ENCODE measurements at regions not wholly inside any gene's neighbourhood (a gene's known extent, or its start where the extent isn't known, plus 50 kb on each side); places are given as distances from the start of the nearest gene placed in this dataset.
"Not testable (repeated sequence)": the region's sequence is repeated elsewhere in the genome, so short reads cannot be mapped to it uniquely, and the experiment has no call there.

DNA sequence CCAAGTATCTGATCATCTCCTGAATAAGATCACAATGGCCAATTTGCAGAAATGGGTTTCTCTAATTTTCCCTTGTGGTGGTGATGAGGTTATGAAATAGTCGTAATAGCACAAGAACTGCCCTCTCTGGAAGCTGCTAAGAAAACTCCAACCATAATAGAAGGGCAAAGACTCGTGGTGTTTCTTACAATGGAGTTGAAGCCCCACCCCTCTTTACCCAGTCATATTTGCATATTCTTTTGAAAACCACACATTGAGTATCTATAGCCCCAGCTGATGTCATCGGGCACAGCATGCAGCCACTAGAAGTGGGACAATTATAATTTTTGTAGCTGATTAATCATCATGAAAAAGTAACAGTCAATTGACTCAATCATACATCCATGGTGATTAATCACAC is 452.1 kb upstream of the POU3F2 start:
- DNase-seq (ENCODE audit: extremely low read depth in 1 of 2, low read depth in 1 of 2): no peak

DNA sequence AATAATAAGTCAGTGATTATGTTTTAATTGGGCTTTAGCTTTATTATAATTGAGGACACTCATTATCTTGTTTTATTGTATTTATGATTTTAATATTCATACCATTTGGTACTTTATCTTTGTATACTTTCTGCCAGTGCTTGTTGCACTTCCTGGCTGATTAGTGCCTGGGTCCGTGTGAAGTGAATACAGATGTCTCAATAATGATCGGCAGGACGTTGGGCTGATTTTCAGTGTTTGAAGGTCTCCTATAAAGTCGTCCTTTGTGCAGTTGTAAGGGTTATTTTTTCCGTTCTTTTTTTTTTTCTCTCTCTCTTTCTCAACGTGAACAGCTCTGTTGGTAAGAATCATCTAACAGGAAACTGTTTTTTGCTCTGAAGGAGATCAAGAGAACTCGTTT is 450.0 kb upstream of the POU3F2 start:
- no peak for DNase-seq (ENCODE audit: extremely low read depth in 1 of 2, low read depth in 1 of 2)

DNA sequence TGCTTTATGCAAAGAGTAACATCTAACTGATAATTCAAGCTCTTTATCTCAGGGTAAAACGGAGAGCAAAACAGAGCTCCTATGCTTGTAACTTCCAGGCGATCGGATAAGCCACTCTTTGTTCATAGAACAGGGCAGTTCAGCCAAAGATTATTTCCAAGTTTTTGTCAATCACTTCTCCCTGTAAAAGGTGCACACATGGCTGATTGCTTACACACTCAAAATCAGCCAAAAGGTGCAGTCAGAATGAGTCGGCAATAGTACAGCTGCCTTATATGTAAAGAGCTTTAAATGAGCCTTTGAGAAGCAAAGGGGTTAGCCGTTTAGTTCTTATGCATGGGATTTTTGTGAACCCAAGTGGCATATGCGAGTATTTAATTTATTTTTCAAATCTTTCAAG is 449.6 kb upstream of the POU3F2 start:
- no peak for DNase-seq (ENCODE audit: extremely low read depth in 1 of 2, low read depth in 1 of 2)

DNA sequence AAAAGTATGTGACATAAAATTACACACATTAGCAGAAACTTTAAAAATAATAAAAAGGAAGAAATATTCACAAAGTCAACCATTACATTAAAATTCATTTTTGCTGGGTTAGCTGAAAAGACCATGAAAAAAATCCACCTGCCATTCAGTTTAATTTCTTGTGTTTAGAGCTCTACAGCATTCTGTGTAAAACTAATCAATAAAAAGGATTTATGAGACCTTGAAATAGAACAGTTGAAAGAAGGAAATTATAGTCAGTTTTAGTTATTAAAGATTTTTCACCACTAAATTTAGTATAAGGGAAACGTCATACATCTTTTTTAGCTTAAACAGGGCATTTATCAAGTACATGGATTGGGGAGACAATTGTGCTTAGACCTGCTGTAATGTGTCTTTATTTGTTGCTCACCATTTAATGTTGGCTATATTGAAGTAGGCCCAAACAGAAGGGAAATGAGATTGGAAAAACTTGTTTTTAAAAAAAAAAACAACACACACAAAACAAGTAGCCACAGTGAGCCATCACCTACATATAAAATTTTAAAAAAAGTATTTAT is 438.7 kb upstream of the POU3F2 start:
- DNase-seq (ENCODE audit: extremely low read depth in 1 of 2, low read depth in 1 of 2): no peak

DNA sequence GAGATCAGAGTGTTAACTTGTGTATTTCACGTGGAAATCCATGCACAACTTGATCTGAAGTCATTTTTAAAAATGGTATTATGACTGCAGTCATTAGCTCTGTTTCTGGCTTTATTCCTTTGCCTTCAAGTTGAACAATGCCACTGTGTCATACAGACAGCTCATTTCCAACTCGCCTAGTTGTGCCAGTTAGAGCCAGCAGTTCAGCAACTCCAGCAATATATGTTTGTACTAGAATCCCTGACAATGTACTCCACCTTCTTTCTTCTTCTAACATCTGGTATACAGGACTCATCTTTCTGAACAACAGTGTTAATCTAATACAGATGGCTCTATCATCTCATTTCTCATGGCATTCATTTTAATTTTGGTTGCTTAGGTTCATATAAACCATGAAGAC is 418.3 kb upstream of the POU3F2 start:
- no peak for DNase-seq (ENCODE audit: extremely low read depth in 1 of 2, low read depth in 1 of 2)

DNA sequence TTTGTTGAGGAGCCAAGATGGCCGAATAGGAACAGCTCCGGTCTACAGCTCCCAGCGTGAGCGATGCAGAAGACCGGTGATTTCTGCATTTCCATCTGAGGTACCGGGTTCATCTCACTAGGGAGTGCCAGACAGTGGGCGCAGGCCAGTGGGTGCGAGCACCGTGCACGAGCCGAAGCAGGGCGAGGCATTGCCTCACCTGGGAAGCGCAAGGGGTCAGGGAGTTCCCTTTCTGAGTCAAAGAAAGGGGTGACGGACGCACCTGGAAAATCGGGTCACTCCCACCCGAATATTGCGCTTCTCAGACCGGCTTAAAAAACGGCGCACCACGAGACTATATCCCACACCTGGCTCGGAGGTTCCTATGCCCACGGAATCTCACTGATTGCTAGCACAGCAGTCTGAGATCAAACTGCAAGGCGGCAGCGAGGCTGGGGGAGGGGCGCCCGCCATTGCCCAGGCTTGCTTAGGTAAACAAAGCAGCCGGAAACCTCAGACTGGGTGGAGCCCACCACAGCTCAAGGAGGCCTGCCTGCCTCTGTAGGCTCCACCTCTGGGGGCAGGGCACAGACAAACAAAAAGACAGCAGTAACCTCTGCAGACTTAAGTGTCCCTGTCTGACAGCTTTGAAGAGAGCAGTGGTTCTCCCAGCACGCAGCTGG is 417.7 kb upstream of the POU3F2 start:
- DNase-seq (ENCODE audit: extremely low read depth in 1 of 2, low read depth in 1 of 2): not testable (repeated sequence)

DNA sequence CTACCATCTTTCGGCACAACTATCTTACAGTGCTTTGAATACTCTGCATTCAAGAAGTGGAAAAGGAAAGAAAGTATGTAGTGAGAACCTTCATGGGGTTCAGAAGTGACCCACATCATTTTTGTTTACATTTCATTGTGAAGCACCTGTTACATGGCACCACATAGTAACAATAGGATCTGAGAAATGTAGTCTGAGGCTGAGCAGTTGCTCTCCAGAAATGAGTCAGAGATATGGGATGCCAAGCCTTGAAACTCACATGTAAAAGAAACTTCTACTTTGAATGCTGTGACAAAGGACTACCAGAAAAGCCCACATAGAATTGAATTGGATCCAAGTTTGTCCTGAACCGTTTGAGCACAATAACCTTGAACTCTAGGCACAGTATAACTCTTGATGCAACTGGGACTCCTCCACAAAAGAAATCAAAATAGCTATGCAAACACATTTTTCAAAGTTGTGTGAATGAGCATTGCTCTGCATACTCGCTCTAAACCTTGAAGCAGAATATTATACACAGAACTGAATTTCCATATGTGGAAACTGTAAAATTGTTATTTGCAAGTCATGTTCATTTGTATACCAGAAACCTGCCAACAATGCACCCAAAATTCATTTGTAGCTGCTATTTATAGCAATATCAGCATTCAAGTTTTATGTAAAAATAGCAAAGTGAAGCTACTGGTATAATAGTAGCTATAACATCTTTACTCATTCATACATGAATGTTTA is 400.9 kb upstream of the POU3F2 start:
- DNase-seq (ENCODE audit: extremely low read depth in 1 of 2, low read depth in 1 of 2): no peak

DNA sequence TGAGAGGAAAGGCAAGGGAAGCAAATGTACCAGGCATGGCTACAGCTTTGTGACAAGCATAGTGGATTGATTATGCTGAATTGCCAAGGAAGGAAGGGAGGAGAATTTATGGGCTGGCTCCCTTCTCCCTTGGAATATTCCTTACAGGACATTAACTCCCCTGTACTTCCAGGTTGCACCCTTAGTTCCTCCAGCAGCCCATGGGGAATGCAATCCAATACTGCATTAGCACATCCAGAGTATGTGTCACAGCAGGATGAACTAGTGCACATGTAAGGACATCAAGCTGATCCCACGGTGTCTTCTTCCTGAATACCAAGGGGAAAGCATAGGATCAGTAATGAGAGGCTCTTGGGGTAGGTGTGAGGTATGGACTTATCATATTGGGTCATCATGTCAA is 390.7 kb upstream of the POU3F2 start:
- no peak for DNase-seq (ENCODE audit: extremely low read depth in 1 of 2, low read depth in 1 of 2)

DNA sequence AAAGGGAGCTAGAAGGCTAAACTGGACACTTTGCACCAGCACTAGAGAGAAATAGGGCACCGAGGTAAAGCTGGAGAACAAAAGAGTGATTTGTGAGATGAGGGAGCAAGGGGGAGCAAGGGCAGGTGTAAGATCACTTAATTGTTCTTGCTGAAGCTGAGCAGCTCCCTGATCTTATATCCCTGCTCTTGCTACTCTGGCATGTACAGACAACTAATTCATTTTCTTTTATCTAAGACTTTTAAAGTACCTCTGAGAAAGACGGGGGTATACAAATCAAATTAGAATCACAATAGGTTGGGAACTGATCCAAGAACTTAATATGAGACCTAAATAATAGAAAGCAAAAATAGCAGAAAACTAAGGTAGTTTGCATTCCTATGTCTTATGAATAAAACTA is 381.7 kb upstream of the POU3F2 start:
- DNase-seq (ENCODE audit: extremely low read depth in 1 of 2, low read depth in 1 of 2): no peak

DNA sequence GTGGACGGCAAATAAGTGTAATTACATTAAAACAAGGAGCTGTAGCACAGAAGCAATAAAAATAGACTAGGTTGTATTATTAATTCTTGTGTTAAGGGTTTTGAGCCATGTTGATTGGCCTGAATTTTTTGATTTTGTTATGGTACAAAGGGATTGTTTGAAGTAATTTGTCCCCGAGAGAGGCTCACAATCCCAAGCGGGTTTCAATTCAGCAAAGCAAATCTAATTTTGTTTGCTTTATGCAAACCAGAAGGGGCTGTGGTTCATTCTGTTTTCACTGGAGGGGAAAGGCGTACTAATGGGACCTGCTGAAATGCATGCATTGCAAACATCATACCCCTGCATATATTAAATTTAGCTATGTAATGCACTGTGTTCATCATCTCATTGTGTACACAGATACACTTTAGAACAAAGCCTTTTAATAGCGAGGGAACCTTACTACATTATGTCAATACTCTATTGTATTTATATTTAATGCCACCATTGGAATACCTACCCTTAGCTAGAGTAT is 379.5 kb upstream of the POU3F2 start:
- no peak for DNase-seq (ENCODE audit: extremely low read depth in 1 of 2, low read depth in 1 of 2)

DNA sequence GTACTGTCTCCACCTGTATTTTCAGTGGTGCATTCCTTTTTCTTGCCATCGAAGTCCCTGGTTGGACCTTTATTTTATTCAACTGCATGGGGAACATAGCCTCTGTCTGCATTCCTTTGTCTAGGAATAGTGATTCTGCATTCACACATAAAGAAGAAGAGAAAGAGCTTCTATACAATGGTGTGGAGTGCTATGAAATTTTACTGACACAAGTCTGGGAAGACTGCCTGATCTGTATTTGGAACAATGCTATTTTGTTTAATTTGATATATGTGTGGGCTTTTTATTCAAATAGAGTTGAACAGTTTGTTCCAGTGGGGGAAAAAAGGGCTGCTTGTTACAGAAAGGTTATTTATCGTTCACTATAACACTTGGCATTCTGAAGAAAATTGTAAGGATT is 375.7 kb upstream of the POU3F2 start:
- DNase-seq (ENCODE audit: extremely low read depth in 1 of 2, low read depth in 1 of 2): no peak

DNA sequence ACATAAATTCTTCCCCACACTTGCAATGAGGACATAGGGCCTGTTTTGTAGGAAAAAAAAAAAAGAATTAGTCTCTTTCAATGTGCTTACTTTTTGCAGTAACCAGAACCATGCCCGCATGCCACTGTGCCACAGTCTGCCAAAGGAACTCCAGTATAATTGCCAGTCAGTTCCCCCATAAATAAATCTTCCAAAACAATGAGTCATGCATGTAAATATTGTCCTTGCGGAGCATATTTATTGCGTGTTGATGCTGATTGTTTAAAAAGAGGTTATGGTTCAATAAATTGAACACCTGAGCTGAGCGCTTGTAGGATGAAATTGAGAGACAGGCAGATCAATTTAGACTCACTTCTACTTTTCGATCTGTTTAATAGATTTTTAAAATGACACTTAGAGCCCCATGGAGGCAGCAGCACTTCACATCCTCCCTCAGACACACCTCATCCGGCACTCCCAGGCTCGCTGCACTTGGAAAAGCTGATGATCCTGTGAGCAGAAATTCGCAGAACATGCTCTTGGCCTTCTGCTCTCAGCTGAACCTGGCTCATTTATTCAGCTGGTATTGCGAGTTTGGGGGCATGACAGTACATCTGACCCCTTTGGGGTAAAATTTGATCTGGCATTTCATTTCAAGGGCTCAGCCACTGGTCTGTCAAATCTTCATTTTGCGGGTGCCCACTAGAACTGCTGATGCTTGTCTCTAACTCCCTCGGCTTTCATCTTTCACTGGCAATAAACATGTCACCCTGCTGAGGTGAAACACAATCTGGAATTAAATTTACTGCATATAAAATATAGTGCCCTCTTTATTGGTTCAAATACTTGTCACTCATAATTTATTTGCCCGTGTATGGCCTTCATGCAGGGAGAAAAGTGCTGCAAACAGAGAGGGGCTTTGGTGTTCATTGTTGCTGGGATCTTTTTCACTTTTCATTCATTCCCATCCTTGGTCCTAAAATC is 371.1 kb upstream of the POU3F2 start:
- no peak for DNase-seq (ENCODE audit: extremely low read depth in 1 of 2, low read depth in 1 of 2)

DNA sequence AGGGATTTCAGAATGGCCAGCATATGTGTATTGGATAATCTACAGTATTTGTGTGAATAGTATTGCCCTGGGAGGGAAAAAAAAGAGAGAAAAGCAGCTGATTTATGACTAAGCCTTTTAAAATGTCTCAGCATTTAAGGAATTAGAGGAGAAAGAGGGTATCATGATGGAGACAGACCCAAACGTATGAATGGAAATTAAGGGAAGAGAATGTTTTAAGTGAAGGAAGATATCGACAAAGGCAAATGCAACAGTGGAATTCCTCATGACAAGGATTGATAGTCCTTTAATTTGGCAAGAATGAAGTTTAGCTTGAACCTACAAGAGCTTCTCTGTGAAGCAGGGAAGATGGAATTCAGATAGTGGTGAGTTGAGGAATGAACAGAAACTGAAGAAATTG is 367.3 kb upstream of the POU3F2 start:
- no peak for DNase-seq (ENCODE audit: extremely low read depth in 1 of 2, low read depth in 1 of 2)

DNA sequence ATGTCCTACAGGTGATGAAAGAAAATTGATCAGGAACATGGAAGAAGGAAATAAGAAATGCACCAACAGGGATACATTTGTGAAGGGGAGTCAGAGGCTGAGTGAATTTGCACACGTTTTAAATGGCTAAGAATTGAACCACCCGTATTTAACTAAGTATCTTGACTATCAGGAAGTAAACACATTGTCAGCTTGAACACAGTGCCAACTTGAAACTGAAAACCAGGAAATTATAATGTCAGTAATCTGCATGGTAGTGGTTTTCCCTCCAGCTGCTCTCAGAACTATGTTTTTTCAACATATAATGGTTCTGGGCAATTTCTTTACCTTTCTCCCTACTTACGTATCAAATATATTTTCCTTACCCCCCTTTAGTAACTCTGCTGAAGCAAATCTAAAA is 366.5 kb upstream of the POU3F2 start:
- no peak for DNase-seq (ENCODE audit: extremely low read depth in 1 of 2, low read depth in 1 of 2)

DNA sequence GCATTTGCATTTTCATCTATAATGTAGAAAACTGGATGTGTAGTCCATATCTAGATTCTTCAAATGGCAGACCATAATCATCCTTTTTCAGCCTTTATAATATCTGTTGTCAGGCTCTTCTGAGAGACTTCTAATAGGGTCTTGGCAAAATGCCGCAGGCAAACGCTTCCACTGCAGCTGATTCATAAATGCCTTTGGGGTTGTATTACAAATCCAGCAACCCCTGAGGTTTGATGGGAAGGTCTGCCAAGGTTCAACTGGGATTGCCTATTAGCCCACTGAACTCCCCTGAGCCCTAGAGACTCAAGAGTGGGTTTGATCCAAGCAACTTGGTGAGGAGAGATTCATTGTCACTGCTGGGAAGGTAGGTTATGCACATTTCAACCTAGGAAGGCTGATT is 365.2 kb upstream of the POU3F2 start:
- DNase-seq (ENCODE audit: extremely low read depth in 1 of 2, low read depth in 1 of 2): no peak

DNA sequence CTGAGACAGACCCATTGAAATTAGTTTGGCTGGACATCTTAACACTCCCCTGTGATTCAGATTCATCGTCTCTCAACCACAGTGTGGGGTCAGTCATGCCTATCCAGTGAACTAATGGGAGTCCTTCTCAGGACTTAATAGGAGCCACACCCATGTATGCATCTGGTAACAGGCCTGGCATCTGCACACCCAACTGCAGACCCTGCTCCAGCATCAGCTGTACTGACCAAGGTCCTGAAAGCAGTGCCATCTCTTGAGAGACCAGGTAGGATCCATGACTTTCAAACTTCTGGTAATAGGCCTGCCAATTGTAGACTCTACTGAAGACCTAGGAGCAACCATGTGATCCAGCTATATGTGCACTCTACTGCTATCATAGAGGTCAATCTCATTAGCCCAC is 363.6 kb upstream of the POU3F2 start:
- no peak for DNase-seq (ENCODE audit: extremely low read depth in 1 of 2, low read depth in 1 of 2)

DNA sequence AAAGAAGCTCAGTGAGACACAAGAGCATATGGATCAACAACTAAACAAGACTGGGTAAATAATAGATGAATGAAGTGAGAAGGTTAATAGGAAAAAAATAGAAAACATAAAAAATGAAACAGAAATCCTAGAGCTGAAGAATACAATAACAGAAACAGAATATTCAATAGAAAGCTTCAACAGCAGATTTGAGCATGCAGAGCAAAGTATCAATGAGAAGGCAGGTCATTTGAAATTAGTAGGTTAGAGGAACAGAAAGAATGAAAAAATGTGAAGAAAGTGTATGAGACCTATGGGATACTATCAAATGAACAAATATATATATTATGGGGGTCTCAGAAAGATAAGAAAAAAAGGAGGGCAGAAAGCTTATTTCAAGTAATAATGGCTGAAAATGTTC is 362.9 kb upstream of the POU3F2 start:
- DNase-seq (ENCODE audit: extremely low read depth in 1 of 2, low read depth in 1 of 2): no peak

DNA sequence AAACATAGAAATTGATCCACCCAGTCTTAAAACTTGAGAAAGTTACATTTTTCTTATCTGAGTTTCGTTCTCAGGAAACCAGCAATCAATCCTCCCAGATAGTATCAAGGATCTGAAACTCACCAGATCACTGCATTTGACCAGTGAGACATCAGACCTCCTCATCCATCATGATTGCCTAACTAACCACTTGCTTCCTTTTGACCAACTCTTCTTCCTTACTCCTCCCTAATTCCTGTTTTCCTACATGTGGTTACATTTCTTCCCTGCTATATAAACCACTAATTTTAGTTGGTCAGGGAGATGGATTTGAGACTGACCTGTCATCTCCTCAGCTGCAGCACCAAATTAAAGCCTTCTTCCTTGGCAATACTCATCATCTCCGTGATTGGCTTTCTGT is 357.1 kb upstream of the POU3F2 start:
- no peak for DNase-seq (ENCODE audit: extremely low read depth in 1 of 2, low read depth in 1 of 2)

DNA sequence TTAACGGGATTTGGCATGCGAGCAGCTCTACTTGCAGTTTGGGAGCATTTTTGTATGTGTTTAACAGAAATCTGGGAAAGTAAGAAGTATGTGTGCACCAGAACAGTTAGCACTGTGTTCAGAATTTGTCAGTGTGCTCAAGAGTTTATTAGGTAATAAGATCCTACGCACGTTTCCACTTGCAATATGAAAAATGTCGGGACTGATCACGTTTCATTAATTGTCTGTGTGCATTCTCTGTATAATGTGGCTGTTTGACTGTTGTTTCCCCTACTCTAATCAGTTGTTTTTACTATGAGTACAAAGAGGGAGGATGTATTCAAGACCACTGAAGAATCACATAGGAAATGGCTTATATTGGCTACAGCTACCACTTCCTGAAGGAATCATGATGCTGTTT is 349.7 kb upstream of the POU3F2 start:
- DNase-seq (ENCODE audit: extremely low read depth in 1 of 2, low read depth in 1 of 2): no peak

DNA sequence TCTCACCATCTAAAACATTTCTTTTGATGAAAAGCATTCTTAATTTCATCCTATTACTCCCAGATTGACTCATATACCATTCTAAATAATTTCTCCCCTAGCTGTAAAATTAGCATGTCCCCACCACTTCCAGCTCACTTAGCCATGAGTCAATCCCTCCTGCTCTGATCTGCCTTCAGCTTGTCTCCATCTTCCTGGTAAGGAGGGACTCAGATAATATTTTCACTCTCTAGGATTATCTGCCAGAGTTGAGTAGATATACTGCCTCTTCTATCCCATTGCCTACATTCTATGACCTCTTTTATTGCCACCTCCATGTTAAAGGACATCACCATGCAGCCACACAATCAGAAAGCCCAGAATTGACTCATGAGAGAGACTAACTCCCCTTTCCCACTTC is 348.8 kb upstream of the POU3F2 start:
- DNase-seq (ENCODE audit: extremely low read depth in 1 of 2, low read depth in 1 of 2): no peak

DNA sequence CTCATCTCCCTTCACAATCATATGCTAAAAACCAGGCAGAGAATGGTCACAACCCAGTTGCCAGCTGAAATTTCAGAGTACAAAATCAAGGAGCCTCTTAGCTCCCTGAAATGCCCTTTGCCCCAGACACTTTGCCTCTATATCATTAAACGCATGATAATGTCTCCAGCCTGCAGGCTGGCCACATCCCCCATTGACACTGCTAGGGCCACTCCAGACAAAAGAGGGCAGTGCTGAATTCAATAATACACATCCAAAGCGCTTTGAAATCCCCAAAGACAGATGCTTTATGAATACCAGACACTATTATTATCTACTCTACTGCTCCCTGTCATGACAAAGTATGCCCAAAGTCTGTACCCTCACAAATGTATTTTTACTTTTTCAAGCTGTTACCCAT is 348.3 kb upstream of the POU3F2 start:
- DNase-seq (ENCODE audit: extremely low read depth in 1 of 2, low read depth in 1 of 2): no peak
